NCI-H524 treated with DMSO at 0.1 percent for 48 hours (cell line): ENCODE measurements at regions not wholly inside any gene's neighbourhood (a gene's known extent, or its start where the extent isn't known, plus 50 kb on each side); places are given as distances from the start of the nearest gene placed in this dataset.
A peak's percentile ranks its signal among the peaks of the same experiment; 100 is the strongest.

Experiments used
- DNase-seq: peaks from one replicate; lab custom pipeline; 2025; lab: John Stamatoyannopoulos, UW

DNA sequence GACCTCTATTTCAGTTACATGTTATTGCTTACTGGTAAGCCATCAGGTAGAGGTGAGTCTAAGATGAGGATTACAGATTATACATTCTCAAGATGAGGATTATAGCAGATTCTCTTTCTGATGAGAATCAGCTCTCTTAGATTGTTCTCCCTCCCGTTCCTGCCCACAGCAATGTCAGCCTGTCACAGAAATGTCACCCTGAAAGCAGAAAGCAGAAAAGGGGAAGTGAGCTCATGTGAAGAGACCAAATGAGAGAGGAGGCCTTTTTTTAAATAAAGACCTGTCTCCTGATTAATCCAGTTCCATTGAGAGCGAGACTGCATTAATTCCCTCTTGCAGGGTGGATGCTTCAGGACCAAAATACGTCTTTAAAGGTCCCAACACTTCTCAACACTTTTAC is 445.6 kb downstream of the KCTD12 start:
- no peak for DNase-seq

DNA sequence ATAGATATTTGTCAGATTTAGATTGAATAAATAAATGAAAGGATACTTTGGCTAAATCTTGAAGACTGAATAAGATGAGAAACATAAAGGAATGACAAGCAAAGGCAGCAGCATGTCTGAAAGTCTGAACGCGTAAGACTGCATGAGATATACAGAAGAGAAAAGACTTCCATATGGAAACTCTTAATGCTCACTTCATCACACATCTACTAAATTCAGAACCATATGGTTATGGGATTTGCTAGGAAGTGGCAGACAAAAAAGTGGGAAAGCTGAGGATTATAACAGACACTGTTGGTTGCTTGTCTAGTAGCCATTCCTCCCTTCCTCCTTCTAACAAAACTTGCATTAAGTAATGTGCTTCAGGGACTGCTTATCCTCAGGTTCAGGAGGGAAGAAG is 446.7 kb downstream of the KCTD12 start:
- peak; percentile 88 for DNase-seq

DNA sequence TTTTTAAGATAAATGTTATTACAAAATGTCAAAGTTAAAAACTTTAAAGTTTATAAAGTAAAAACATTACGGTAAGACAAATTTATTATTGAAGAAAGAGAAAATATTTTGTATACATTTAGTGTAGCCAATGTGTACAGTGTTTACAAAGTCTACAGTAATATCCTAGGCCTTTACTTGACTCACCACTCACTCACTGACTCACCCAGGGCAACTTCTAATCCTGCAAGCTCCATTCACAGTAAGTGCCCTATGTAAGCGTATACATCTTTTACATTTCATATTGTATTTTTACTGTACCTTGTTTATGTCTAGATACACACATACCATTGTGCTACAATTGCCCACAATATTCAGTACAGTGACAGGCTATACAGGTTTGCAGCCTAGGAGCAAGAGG is 448.2 kb downstream of the KCTD12 start:
- DNase-seq: no peak

DNA sequence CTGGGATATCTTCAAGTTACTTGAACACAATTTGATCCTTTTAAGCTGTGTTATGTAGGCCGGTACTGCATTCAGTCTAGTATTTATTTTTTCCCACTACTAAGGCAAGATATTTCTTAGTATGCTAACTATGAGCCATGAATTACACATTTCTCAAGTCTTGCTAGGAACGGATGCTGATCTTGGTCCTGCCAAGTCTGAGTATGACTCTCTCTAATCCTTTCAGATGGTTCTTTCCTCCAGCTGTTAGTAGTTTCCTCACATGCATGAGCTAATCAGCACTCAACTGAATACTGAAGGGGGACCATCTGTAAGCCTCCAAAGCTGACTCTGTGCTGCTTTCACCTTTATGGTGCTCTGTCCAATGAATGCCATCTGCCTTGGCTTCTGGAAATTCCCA is 460.3 kb downstream of the KCTD12 start:
- peak; percentile 93 for DNase-seq

DNA sequence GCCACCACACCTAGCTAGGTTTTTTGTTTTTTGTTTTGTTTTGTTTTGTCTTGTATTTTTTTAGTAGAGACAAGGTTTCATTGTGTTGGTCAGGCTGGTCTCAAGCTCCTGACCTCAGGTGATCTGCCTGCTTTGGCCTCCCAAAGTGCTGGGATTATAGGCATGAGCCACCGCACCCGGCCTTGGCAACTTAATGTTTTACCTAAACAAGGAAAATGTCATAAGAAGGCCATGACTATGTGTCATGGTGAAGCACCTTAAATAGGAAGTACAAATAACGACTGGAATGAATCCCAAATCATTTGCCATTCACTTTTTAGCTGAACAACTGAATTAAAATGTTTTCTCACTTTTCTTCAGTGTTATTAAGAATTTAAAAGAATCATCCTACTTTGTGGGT is 465.2 kb downstream of the KCTD12 start:
- DNase-seq: no peak

DNA sequence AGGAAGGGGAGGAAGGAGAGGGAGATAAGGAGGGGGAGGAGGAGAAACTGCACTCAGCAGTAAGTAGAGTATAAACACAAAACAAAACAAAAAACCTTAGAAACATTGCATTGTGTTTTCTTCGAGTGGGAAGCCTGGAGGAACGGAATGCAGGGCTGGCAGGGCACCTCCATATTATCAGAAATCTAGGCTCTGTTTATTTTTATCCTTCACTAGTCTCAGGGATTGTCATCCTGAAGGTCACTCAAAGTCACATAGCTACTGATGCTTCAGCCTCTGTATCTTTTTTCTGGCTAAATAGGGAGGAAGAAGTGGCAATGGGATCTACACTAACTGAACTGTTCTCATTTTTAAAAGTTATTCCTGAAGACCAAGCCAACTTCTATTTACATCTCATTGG is 467.8 kb downstream of the KCTD12 start:
- DNase-seq: no peak

DNA sequence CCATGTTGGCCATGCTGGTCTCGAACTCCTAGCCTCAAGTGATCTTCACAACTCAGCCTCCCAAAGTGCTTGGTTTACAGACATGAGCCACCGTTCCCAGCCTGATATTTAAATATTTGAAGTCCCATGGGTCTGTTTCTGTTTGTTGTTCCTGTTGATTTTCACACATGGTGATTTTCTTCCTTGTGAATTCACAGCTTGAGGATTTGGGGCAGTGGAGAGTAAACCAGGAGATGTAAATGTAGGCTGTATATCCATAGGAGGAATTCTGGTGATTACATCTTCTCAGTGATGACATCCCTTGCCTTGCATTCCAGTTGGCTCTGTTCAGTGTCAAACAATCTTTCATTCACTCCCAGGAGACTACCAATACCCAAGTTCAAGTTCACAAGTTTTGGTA is 471.9 kb downstream of the KCTD12 start:
- DNase-seq: no peak

DNA sequence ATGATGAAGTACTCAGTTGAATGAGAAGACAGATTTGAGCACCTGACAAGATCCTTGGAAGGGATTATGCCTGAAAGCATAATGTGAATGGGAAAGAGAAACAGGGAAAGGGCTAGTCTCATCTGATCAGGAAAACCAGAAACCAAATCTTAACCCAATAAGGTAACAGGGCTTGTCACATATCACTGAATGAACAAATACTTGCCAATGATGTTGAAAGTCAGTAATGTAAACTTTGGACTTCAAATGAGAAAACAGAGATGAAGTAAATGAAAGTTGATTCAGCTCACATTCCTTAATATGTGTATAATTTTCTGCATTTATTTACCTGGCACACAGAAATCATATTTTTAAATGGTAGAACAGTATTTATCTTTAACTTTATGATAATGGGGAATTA is 480.0 kb downstream of the KCTD12 start:
- DNase-seq: no peak

DNA sequence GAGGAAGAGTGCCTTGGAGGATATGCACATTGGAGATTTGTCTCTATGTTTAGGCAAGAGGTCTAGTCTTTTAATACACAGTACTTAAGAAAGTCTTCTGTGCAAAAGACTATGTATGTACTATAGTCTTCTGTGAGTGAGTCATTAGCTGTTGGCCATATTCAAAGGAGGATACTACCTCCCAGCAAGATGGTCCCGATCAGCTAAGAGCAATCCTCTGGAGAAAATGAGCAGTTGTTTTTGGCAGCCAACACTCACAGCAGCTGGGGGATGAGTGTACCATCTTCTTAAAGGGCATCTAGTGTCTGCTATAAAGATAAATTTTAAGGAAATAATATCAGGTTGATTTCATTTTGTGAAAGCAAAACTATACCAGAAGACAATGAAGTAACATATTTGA is 487.8 kb downstream of the KCTD12 start:
- no peak for DNase-seq

DNA sequence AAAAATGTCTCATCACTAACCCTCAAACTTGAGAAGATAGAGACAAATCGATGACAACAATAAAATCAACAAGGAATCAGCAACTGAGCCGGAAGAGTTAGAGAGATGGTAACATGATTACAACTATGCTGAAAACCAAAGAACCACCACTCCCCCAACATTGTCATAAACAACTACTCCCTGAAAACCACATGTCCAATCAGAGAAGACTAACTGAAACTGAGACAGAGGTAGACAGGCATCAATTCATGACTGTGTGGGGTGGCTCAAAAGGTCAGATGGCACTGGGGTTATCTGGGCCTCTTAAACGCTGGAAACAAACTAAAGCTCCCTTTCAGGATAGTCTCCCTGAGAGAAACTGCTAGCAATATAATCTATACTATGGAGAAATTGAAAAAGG is 488.8 kb downstream of the KCTD12 start:
- no peak for DNase-seq

DNA sequence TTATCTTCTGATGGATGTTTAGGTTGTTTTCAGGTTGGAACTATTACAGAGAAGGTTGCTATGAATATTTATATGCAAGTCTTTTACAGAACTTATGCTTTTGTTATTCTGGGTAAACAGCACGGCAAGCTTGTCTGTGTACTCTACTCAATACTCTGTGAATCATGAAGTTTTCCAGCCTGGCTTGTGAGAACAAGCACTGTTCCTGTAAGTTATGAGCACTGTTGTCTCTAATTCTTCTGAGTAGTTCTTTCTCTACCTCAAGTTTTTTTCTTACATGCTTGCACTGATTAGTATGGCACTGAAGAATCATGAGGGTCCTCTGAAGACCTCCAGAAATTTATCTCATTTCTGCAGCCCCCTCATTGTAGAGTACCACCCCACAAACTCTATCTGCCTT is 496.9 kb downstream of the KCTD12 start:
- DNase-seq: no peak

DNA sequence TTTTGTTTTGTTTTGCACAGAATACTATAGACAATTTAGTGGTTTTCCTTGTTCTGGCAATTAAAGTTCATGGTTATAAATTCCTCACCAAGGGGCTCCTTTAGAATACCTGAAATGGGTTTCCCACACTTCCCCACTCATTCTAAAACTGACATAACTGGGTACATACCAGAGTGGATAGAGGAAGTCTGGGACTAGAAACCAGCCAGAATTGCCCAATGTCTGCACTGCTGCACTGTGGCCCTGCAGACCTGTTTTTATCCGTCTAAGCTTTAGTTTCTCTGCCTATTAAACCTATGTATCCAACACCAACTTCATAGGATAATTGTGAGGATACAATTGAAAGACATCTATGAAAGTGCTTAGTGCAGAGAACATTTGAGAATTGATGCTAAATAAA is 498.6 kb downstream of the KCTD12 start:
- DNase-seq: no peak

DNA sequence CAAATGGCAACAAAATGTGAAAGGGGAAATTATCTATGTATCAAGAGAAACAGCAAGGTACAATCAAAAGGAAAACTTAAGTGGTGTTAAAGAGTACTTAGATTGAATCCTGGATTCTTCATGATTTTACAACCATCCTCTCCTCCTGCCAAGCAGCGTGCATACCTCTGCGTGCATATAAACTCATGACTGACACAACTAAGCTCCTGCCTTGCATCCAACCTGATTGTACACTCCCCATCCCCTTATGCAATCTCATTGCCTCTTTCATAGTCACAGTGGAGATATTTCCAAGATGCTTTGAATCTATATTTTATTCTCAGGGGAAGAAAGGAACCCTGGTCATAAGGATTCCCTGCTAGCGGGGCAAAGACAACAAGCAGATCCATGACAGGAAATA is 499.9 kb downstream of the KCTD12 start:
- no peak for DNase-seq

DNA sequence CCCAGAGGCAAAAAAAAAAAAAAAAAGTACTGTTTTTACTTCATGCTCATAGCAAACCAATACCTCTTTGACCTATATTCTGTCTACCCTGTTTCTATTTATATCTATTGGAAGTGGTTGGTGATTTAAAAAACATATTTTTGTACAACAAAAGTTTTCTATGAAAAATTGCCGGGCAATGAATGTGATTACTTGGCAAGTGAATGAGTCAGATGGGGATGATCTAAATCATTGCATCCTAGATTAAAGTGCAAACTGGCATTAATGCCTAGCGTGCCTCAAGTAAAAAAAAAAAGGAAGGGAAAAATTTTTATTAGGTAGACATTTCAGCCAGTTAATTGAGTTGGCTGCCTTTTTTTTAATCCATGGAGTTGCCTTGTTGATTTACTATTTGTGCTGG is 500.6 kb downstream of the KCTD12 start:
- DNase-seq: no peak

DNA sequence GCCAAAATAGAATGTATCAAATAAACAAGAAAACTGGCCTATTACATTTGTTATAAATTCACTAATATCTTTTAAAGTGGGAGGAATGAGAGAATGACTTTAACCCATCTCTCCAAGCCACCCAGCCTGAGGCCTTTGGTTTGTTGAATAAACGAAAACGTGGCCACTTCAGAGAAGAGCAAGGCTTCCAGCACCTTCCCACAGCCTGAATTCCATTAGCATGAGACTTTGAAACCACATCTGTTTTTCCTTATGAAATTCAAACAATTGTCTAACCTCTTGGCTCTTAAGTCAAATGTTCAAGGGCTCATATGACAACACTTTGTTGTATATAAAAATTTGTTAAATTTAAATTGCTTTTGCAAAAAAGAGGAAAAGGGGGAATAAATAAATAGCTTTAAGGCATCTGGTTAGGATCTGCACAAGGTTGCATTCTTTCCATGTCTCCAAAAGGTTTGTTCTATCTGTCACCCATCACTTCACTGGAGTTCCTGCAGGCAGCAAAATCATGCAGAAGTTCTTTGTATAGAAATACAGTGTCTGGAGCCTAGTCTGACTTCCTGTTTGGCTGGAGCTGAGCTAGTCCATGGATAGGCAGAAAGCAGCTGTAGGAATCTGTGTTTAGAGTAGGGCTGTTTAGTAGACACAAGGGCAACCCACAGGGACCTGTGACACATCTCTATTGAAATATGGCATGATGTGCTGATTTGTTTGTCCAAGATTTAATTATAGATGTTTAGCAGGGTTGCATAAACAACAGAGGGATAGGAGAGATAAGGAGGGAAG is 502.3 kb downstream of the KCTD12 start:
- no peak for DNase-seq

DNA sequence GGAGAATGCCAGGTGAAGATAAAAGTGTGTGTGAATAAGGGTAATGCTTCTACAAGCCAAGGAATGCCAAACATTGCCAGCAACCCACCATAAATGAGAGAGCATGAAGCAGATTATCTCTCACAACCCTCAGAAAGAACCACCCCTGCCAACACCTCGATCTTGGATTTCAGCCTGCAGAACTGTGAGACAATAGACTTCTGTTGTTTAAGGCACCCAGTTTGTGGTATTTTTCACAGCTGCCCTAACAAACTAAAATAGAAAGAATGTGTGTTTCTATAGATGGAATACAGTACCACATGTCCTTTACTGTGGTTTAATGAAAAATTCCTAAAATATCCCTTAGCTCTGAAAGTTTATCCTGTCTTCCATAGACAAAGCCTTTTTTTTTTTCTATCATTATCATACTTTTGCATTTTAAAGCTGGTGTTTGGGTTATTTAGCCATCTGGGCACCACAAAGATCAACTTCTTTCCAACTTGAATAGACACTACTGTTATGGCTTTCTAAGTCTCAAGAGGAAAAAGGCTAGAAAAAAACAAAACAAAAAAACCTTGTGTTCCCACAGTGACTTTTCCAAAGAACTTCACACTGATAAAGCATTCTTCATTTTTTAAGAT is 505.6 kb downstream of the KCTD12 start:
- DNase-seq: no peak

DNA sequence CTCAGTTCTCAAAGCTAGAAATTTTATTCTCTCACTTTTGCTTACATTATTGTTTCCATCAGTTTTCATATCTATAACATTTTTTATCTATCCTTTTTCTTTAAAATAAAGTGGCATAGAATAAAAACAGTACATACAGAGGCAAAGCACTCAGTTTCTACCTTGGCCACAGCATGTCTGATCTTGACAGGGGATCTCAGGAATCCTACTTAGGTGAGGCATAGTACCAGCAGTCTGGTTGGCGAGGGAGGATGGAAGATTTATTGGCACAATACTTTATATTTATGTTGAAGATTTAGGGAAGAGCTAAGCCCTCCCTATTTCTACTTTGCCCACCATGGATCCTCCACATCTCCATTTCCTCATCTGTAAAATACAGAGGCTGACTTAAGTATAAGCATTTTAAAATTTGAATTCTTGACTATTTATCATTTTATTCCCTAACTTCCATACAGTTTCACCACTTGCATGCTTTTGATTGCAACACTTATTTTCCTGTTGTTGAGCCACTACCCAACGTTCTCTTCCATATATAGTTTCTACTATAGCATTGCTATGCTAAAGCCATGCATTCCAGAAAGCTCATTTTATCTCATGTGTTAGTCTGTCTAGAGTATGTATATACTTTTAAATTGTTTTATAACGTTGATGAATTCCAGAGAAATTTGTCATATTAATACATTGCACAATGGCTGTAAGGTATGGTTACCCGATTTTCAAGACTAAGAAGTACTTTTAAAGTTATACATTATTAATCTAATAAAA is 506.7 kb downstream of the KCTD12 start:
- DNase-seq: no peak

DNA sequence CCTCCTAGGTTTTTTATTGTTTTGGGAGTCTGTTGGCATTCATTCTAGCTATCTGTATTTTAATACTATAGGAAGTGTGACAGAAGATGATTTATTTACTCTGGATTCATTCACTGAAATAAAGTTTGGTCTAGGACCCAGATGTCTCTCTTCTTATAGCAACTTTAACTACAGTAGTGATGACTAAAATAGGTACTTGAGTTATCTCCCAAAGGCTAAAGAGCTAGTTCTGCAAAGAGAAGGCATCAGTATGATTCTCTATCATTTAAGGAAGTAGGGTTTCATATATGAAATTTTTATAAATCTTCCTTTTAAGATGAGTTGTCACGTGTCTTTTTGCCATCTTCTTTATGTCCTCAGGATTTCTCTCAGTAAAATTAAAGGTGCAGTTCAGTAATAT is 507.4 kb downstream of the KCTD12 start:
- no peak for DNase-seq

DNA sequence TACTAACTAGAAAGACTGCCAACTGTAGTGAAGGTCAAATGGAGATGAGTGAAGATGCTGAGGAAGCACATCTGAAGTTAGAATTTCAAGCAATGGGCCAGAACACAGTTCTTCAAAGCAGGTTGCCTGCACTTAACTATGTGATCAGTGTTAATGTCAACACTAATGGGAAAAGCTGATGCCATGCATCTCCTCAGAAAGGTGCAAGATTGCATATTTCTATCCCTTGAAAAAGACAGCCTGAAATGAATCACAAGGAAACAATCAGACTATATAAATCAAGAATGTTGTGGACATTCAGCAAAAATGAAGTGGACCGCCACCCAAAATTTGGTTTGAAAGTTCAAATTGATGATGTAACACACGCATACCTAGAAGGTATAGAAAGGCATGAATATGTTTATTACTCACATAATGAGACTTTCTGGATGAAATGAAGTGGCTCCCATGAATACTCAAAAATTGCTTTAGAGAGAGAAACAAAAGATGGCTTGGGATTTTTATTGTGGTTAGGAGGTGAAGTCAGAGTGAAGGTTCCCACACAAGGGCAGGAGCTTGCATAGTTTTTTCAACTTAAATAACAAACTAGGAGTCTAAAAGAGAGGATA is 522.4 kb downstream of the KCTD12 start:
- DNase-seq: no peak

DNA sequence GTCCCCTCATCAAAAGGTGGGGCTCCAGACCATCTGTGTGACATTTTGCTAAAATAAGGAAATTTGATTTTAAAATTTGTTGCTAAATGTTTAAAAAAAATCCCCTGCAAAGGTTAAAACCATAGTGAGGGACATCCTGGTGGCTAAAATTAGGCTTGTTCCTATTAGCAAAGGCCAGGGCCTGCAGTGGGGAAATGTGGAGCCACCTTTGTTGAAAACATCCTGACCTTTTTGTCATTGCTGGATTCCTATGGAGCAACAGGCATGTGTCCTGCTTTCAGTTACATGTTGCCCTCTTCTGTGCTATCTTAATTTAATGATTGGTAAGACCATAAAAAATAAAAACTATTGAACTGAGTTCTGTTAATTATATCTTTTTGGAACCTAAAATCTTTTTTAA is 524.3 kb downstream of the KCTD12 start:
- no peak for DNase-seq

DNA sequence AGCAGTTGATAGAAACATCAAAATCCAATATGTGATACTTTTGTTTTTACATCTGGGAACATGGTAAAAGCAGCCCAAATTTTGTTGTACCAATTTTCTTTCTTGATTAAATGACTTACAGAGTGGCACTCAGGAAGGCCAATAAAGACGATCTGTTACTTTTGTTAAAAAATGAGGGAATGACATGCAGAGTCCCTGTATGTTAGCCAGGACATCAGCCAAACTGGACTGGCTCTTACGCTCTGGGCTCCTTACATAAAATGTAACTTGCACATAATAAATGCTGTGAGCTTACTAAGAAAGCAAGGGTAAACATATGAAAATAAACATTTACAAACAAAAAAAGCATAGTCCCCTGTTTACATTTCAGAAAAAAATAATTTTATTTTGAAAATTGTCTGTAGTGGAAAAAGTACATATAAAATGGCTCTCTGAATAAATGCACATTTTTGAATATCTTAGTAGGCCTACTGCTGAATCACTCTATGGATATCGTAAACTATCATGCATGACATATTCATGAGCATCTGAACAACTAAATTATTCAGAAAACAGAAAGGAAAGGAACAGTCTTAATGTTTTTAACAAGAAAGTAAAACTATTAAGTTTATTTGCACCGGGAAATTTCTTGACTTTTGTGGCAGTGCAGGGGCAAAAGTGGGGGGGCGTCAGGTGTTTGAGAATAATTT is 534.5 kb downstream of the KCTD12 start:
- no peak for DNase-seq

DNA sequence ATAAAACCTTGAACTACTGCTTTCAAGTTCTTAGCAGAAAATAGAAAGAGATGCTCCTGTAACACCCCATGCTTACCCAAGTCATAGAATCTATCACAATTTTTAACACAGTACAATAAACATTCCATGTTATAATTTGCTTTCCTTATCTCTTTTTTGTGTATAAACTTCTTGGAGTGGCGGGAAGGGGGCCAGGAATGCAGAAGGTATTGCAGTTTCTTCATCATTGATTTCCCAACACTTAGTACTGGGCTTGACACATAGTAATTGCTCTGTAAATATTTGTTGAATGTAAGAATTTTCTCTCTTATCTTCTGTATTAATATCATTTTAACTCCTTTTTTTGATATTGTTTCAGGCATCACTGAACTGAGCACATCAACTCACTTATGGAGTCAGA is 535.8 kb downstream of the KCTD12 start:
- no peak for DNase-seq
